ENCODE measurements at regions not wholly inside any gene's neighbourhood (a gene's known extent, or its start where the extent isn't known, plus 50 kb on each side); places are given as distances from the start of the nearest gene placed in this dataset.

GRCh38 chr11:120037111-120037510 is 100.8 kb downstream of the TRIM29 start:
- Histone ChIP-seq H4K20me1 (ENCODE audit: insufficient read depth) (no peaks in the 10 kb centered on the region), H3K9me3 (ENCODE audit: insufficient read depth, low read depth) (no peaks in the 10 kb centered on the region), H3K27me3 (ENCODE audit: insufficient read depth, low read depth) (peaks cover 92% of the 10 kb centered on the region), H3K4me3 (no peak overlapping the region), H3K79me2 (ENCODE audit: low read depth) (no peaks in the 10 kb centered on the region), H3K4me1 (replicated peaks; ENCODE audit: insufficient read depth) (no peaks in the 10 kb centered on the region), H3K4me2 (no peak overlapping the region), H3K36me3 (ENCODE audit: low read depth) (no peaks in the 10 kb centered on the region), H3K27ac (no peak overlapping the region), H3F3A (ENCODE audit: insufficient read depth, low read depth) (no peaks in the 10 kb centered on the region), H3K9me2 (ENCODE audit: insufficient read depth) (no peaks in the 10 kb centered on the region), H2AFZ (no peak overlapping the region)
- POLR2A ChIA-PET (ENCODE audit: unreplicated experiment), result no interaction called here
- no TSS peak for BruUV-seq (replicated peaks)
- TF ChIP-seq EZH2 (IDR thresholded peaks at IDR 0.05; ENCODE audit: low read depth) (no peak), CTCF (conservative IDR thresholded peaks at IDR 0.05) (no peak)
- intact Hi-C loops (cut with micrococcal nuclease; ENCODE audit: unreplicated experiment), result no loop called here
- CTCF ChIA-PET, result no interaction called here
- no peak for DNase-seq

- Histone ChIP-seq H3K4me2 (no peak overlapping the region), H2AFZ (no peak overlapping the region), H3K9me3 (ENCODE audit: insufficient read depth, low read depth) (no peaks in the 10 kb centered on the region), H3K9me2 (ENCODE audit: insufficient read depth) (no peaks in the 10 kb centered on the region), H3K27me3 (ENCODE audit: insufficient read depth, low read depth) (peaks cover 95% of the 10 kb centered on the region), H3K79me2 (ENCODE audit: low read depth) (no peaks in the 10 kb centered on the region), H4K20me1 (ENCODE audit: insufficient read depth) (no peaks in the 10 kb centered on the region), H3K27ac (no peak overlapping the region), H3K4me3 (no peak overlapping the region), H3F3A (ENCODE audit: insufficient read depth, low read depth) (no peaks in the 10 kb centered on the region), H3K4me1 (replicated peaks; ENCODE audit: insufficient read depth) (no peaks in the 10 kb centered on the region), H3K36me3 (ENCODE audit: low read depth) (no peaks in the 10 kb centered on the region)
- no peak for TF ChIP-seq CTCF (conservative IDR thresholded peaks at IDR 0.05)
- no peak for TF ChIP-seq EZH2 (IDR thresholded peaks at IDR 0.05; ENCODE audit: low read depth)
- DNase-seq, result no peak
- ChIA-PET POLR2A (ENCODE audit: unreplicated experiment) (no interaction called here), CTCF (no interaction called here)
- intact Hi-C loops (cut with micrococcal nuclease; ENCODE audit: unreplicated experiment), result no loop called here
- BruUV-seq (replicated peaks), result no TSS peak
These were observed 102.2 kb downstream of the TRIM29 start for GRCh38 chr11:120035756-120036155.

- Histone ChIP-seq H3K9me3 (ENCODE audit: insufficient read depth, low read depth) (no peaks in the 10 kb centered on the region), H3K79me2 (ENCODE audit: low read depth) (no peaks in the 10 kb centered on the region), H3K36me3 (ENCODE audit: low read depth) (no peaks in the 10 kb centered on the region), H3K4me3 (no peak overlapping the region), H3K4me1 (replicated peaks; ENCODE audit: insufficient read depth) (no peaks in the 10 kb centered on the region), H3K27ac (no peak overlapping the region), H4K20me1 (ENCODE audit: insufficient read depth) (no peaks in the 10 kb centered on the region), H3K9me2 (ENCODE audit: insufficient read depth) (no peaks in the 10 kb centered on the region), H2AFZ (no peak overlapping the region), H3K27me3 (ENCODE audit: insufficient read depth, low read depth) (peaks cover 95% of the 10 kb centered on the region), H3F3A (ENCODE audit: insufficient read depth, low read depth) (no peaks in the 10 kb centered on the region), H3K4me2 (no peak overlapping the region)
- CTCF ChIA-PET, result no interaction called here
- DNase-seq, result no peak
- BruUV-seq (replicated peaks), result no TSS peak
- POLR2A ChIA-PET (ENCODE audit: unreplicated experiment), result no interaction called here
- TF ChIP-seq CTCF (conservative IDR thresholded peaks at IDR 0.05), result no peak
- intact Hi-C loops (cut with micrococcal nuclease; ENCODE audit: unreplicated experiment), result no loop called here
These were observed 102.9 kb downstream of the TRIM29 start for GRCh38 chr11:120034881-120035630.
